Nephron progenitor cell (in vitro differentiated cells): ENCODE measurements at regions not wholly inside any gene's neighbourhood (a gene's known extent, or its start where the extent isn't known, plus 50 kb on each side); places are given as distances from the start of the nearest gene placed in this dataset.

Experiments used
- DNase-seq: peaks from one replicate; pipeline ENCODE4 v3.0.0; 2021
- H3K27ac Mint-ChIP-seq: 2 replicates; pipeline ENCODE4 v1.8.0; 2021; ENCODE audit warnings: mild to moderate bottlenecking, moderate library complexity, mixed read lengths
- H3K27me3 Mint-ChIP-seq: 2 replicates; pipeline ENCODE4 v1.8.0; 2021; ENCODE audit warnings: mild to moderate bottlenecking, low read depth, mixed read lengths; ENCODE audit not compliant: poor library complexity
- H3K36me3 Mint-ChIP-seq: 2 replicates; pipeline ENCODE4 v1.8.0; 2021; ENCODE audit warnings: low read depth, mixed read lengths
- H3K4me1 Mint-ChIP-seq: 2 replicates; pipeline ENCODE4 v1.8.0; 2021; ENCODE audit warnings: mixed read lengths
- H3K4me3 Mint-ChIP-seq: 2 replicates; pipeline ENCODE4 v1.8.0; 2021; ENCODE audit warnings: mild to moderate bottlenecking, moderate library complexity, mixed read lengths
- H3K9me3 Mint-ChIP-seq: 2 replicates; pipeline ENCODE4 v1.8.0; 2021; ENCODE audit warnings: mild to moderate bottlenecking, moderate library complexity, mixed read lengths
- TF ChIP-seq, protein P1 (sequence below): fragments of 200-600 bp; sonication (generic); IDR thresholded peaks from 2 replicates; pipeline ENCODE4 v1.5.0; 2021; ENCODE audit warnings: antibody characterized with exemption

DNA sequence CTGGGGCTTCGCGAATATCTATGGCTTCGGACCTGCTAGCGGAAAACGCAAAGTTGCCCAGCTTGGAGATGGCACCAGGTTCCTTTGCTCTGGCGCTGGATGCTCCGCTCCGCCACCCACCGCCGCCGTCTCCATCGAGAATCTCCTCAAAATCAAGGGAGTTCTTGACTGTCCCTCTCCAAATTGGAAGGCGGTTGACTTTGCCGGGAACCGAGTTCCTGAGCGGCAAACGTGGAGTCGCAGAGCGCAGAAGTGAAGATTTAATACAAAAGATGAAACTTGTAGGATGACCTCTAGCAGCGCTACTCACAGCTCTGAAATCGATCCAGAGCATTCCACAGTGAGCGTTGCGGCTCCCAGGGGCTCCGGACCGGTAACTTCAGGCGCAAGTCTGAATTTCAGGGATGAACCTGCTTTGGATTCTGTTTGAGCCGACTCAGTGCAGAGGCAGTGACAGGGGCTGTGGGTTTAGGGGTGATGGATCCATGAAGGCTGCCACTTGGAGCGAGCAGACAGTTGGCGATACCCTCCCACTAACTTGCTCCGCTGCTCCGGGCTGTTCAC lies 1641.5 kb upstream of the C9orf72 start:
- Mint-ChIP-seq H3K36me3 (no peaks in the 10 kb centered on the region), H3K27me3 (peaks cover 78% of the 10 kb centered on the region), H3K9me3 (peaks cover 4% of the 10 kb centered on the region), H3K4me3 (peak overlapping the region; percentile 93), H3K27ac (no peak overlapping the region), H3K4me1 (peaks cover 25% of the 10 kb centered on the region)
- TF ChIP-seq, protein P1, sequence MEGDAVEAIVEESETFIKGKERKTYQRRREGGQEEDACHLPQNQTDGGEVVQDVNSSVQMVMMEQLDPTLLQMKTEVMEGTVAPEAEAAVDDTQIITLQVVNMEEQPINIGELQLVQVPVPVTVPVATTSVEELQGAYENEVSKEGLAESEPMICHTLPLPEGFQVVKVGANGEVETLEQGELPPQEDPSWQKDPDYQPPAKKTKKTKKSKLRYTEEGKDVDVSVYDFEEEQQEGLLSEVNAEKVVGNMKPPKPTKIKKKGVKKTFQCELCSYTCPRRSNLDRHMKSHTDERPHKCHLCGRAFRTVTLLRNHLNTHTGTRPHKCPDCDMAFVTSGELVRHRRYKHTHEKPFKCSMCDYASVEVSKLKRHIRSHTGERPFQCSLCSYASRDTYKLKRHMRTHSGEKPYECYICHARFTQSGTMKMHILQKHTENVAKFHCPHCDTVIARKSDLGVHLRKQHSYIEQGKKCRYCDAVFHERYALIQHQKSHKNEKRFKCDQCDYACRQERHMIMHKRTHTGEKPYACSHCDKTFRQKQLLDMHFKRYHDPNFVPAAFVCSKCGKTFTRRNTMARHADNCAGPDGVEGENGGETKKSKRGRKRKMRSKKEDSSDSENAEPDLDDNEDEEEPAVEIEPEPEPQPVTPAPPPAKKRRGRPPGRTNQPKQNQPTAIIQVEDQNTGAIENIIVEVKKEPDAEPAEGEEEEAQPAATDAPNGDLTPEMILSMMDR: no peak
- DNase-seq: peak; percentile 49

DNA sequence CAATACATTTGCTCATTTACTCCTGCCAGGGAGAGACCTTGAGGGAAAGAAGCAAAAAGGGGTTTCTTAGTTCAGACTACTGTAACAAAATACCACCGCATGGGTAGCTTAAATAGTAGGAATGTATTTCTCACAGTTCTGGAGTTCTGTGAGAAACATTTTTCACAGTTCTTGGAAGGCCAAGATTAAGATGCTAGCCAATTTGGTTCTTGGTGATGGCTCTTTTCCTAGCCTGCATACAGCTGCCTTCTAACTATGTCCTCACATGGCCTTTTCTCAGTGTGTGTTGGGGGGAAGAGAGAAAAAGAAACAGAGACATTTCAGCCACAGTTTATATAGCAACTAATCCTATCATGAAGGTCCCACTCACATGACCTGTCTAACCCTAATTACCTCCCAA lies 1644.7 kb upstream of the C9orf72 start:
- peaks cover 14% of the 10 kb centered on the region for H3K4me1 Mint-ChIP-seq
- no peak for DNase-seq

DNA sequence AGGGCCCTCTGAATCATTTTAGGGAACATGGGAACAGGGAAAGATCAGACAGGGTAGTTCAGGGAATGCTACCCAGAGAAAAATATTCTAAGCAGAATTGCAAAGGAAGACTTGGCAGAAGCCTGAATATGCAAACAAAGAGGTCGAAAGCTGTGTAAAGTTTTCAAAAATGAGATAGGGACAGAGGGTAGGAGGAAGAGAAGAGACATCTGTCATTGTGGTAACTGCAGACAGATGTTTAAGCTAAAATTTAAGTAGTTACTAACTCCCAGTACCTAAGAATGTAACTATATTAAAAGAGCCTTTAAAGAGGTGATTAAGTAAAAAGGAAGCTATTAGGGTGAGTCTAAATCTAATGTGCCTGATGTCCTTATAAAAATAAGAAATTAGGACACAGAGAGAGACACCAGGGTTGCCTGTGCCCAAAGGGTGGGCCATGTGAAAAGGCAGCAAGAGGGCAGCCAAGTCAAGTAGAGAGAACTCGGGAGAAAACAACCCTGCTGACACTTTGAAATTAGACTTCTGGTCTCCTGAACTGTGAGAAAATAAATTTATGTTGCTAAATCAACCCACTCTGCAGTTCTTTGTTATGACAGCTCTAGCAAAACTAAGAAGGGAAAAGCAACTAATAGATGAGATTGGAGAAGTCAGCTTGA lies 1647.4 kb upstream of the C9orf72 start:
- Mint-ChIP-seq H3K27me3 (peaks cover 22% of the 10 kb centered on the region), H3K4me1 (no peaks in the 10 kb centered on the region), H3K36me3 (no peaks in the 10 kb centered on the region), H3K4me3 (no peak overlapping the region), H3K27ac (no peak overlapping the region), H3K9me3 (peaks cover 4% of the 10 kb centered on the region)
- no peak for DNase-seq
- TF ChIP-seq, protein P1: no peak

More for the DNA sequence above, 1644.7 kb upstream of the C9orf72 start:
- Mint-ChIP-seq H3K36me3 (no peaks in the 10 kb centered on the region), H3K27ac (no peak overlapping the region), H3K4me3 (no peak overlapping the region), H3K9me3 (peaks cover 4% of the 10 kb centered on the region), H3K27me3 (peaks cover 49% of the 10 kb centered on the region)
- TF ChIP-seq, protein P1: no peak

DNA sequence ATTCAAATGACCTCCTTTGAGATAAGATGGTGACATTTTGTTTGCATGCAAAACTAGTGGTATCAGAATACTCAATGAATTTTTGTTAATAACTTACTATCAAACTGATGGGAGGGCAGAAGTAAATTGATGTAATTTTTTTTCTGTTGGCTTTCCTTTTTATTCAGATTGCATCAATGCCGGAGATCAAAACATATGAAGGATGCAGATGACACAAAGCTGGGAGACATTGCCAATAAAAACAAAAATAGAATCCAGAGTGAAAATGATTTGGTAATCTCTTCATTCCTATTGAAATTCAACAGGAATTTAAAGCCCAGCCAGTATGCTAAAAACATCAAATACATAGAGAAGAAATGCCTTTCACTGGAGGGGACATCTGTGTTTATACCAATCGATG lies 1655.3 kb upstream of the C9orf72 start:
- Mint-ChIP-seq H3K27me3 (no peaks in the 10 kb centered on the region), H3K27ac (no peak overlapping the region), H3K36me3 (no peaks in the 10 kb centered on the region), H3K4me1 (no peaks in the 10 kb centered on the region), H3K9me3 (no peaks in the 10 kb centered on the region), H3K4me3 (no peak overlapping the region)
- DNase-seq: no peak
- TF ChIP-seq, protein P1: no peak

DNA sequence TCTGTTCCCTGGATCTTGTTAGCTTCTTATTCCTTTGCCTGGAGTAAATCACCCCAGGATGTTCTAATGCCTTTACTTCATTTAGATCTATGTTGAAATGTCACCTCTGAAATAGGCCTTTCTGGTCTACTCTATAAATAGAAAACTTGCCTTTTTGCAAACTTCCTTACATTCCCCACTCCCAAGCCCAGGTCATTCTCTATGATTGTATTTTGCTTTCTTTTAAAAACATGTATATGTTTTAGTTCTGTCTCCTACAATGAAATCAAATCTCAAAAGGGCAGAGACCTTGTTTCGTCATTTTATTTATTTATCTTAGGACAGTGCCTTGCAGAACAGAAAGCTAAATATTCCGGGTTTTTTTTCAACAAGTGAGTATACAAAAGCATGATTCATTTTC lies 1657.7 kb upstream of the C9orf72 start:
- TF ChIP-seq, protein P1: no peak
- Mint-ChIP-seq H3K9me3 (no peaks in the 10 kb centered on the region), H3K4me1 (no peaks in the 10 kb centered on the region), H3K27me3 (no peaks in the 10 kb centered on the region), H3K27ac (no peak overlapping the region), H3K36me3 (no peaks in the 10 kb centered on the region), H3K4me3 (no peak overlapping the region)
- no peak for DNase-seq

DNA sequence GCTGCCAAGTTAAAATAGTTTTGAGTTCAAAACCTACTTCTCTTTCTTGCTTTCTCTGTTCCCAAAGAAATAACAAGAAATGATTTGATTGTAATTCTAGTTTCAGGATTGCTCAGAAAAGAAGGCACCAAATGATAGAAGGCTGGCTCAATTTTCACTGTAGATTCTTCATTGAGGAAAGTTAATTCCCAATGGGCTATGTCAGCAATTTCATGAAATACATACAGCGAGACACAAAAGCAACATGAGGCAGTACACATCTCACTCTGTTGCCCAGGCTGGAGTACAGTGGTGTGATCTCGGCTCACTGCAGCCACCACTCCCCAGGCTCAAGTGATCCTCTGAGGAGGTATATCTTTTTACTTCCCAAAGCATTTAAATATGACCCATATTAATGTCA lies 1659.9 kb upstream of the C9orf72 start:
- no peaks in the 10 kb centered on the region for H3K9me3 Mint-ChIP-seq

More for the DNA sequence above, 1659.9 kb upstream of the C9orf72 start:
- DNase-seq: no peak
- Mint-ChIP-seq H3K27me3 (no peaks in the 10 kb centered on the region), H3K27ac (no peak overlapping the region), H3K36me3 (no peaks in the 10 kb centered on the region), H3K4me3 (no peak overlapping the region), H3K4me1 (no peaks in the 10 kb centered on the region)
- TF ChIP-seq, protein P1: no peak
